ENCODE measurements at regions not wholly inside any gene's neighbourhood (a gene's known extent, or its start where the extent isn't known, plus 50 kb on each side); places are given as distances from the start of the nearest gene placed in this dataset.

GRCh38 chr4:164550989-164551712, 202.8 kb upstream of the SMIM31 start:
- H2AK5ac ChIP-seq (ENCODE audit: low read depth, low read length): no peak overlapping the region
- H3K4me2 ChIP-seq (ENCODE audit: insufficient read depth in 1 of 2, low read depth in 2 of 2, low read length in 2 of 2): no peak overlapping the region
- FAIRE-seq (no peak), DNase-seq (ENCODE audit: low read depth in 1 of 2, low spot score in 2 of 2) (no peak)
- TF ChIP-seq HDAC2 (IDR thresholded peaks at IDR 0.05; ENCODE audit: borderline replicate concordance in 1 of 2, low read depth in 2 of 2, low read length in 2 of 2) (no peak), KDM1A (IDR thresholded peaks at IDR 0.05; ENCODE audit: borderline replicate concordance, low read length) (no peak), CTBP2 (IDR thresholded peaks at IDR 0.05; ENCODE audit: borderline replicate concordance, insufficient read depth, insufficient read length, low read length) (no peak), GTF2F1 (IDR thresholded peaks at IDR 0.05; ENCODE audit: borderline replicate concordance, low read depth, low read length) (no peak), BRCA1 (IDR thresholded peaks at IDR 0.05; ENCODE audit: low read depth, low read length) (no peak)
- no peak overlapping the region for H4K5ac ChIP-seq (ENCODE audit: insufficient read length, low read depth, low read length)
- H3K18ac ChIP-seq (ENCODE audit: extremely low read depth, low read length): no peak overlapping the region
- H3K4me3 ChIP-seq (ENCODE audit: extremely low read depth in 1 of 4, insufficient read depth in 2 of 4, low read depth in 3 of 4, low read length in 4 of 4): no peak overlapping the region
- H3K4ac ChIP-seq (replicated peaks; ENCODE audit: insufficient read length, low read depth, low read length): no peak overlapping the region
- H3K79me2 ChIP-seq (ENCODE audit: control insufficient read depth in 1 of 2, insufficient read depth in 2 of 2, low read length in 2 of 2): no peaks in the 10 kb centered on the region
- H3K79me1 ChIP-seq (ENCODE audit: low read depth, low read length): no peaks in the 10 kb centered on the region
- H3K36me3 ChIP-seq (ENCODE audit: control insufficient read depth in 2 of 4, insufficient read depth in 4 of 4, low read length in 3 of 4): no peaks in the 10 kb centered on the region
- no peak overlapping the region for H2BK20ac ChIP-seq (ENCODE audit: low read length)
- H3K27me3 ChIP-seq (replicated peaks in 1 of 4; ENCODE audit: control insufficient read depth in 3 of 4, extremely low read depth in 1 of 4, insufficient read depth in 3 of 4, low read length in 3 of 4): no peaks in the 10 kb centered on the region
- H3K4me1 ChIP-seq (replicated peaks in 1 of 4; ENCODE audit: control insufficient read depth in 3 of 4, insufficient read depth in 4 of 4, low read length in 3 of 4): peaks cover 0 to 2% (median 0%) of the 10 kb centered on the region in 4 experiments; a peak in 1 of 7 replicates
- H3K23ac ChIP-seq (ENCODE audit: insufficient read length): no peak overlapping the region
- no peak overlapping the region for H3K14ac ChIP-seq (ENCODE audit: insufficient read length)
- H4K91ac ChIP-seq (replicated peaks; ENCODE audit: insufficient read length, low read length): peak overlapping the region; percentile 59
- H2BK15ac ChIP-seq (ENCODE audit: low read length): no peak overlapping the region
- no peak overlapping the region for H2BK120ac ChIP-seq (replicated peaks; ENCODE audit: low read depth, low read length)
- H3K27ac ChIP-seq (ENCODE audit: low read depth, low read length): no peak overlapping the region
- H4K20me1 ChIP-seq (replicated peaks in 1 of 2; ENCODE audit: control insufficient read depth in 1 of 2, insufficient read depth in 2 of 2, low read length in 2 of 2): no peaks in the 10 kb centered on the region
- H3K9me3 ChIP-seq (ENCODE audit: insufficient read depth in 2 of 2, low read depth in 1 of 2, low read length in 1 of 2): no peaks in the 10 kb centered on the region
- 85% methylated on average over 5 of the region's 5 CpGs; no CpG with 5 or more reads in 1 of the 2 experiments for WGBS, 2 experiments (ENCODE audit: extremely low coverage in 1 of 2, insufficient coverage in 1 of 2, insufficient read length in 1 of 2, insufficient replicate concordance in 2 of 2, low coverage in 1 of 2, low lambda C conversion rate in 2 of 2, missing lambda C conversion rate in 1 of 2)
- no peak overlapping the region for H2BK12ac ChIP-seq (ENCODE audit: low read depth, low read length)
- ChIA-PET CTCF (ENCODE audit: partially characterized antibody) (no interaction called here), POLR2A (ENCODE audit: partially characterized antibody) (no interaction called here)
- H3K56ac ChIP-seq (replicated peaks; ENCODE audit: insufficient read length, low read depth, low read length): no peak overlapping the region
- H3K9ac ChIP-seq (replicated peaks in 1 of 4; ENCODE audit: extremely low read depth in 1 of 4, low read depth in 3 of 4, low read length in 3 of 4): no peak overlapping the region
- no peak overlapping the region for H2BK5ac ChIP-seq (ENCODE audit: low read depth, low read length)
- peak overlapping the region; percentile 95 for H2AFZ ChIP-seq (ENCODE audit: low read length)
- no peaks in the 10 kb centered on the region for H3K23me2 ChIP-seq (ENCODE audit: low read depth, low read length)
- no peak overlapping the region for H4K8ac ChIP-seq (ENCODE audit: extremely low read depth, insufficient read depth, low read length)

Measured in H1 (cell line).